ENCODE measurements at regions not wholly inside any gene's neighbourhood (a gene's known extent, or its start where the extent isn't known, plus 50 kb on each side); places are given as distances from the start of the nearest gene placed in this dataset.

- no peaks in the 10 kb centered on the region for H3K27me3 ChIP-seq (ENCODE audit: insufficient read depth, low read length, poor library complexity)
- no peak overlapping the region for H3K4me3 ChIP-seq (ENCODE audit: low read depth in 1 of 2, low read length in 2 of 2)
- H3K9ac ChIP-seq (ENCODE audit: low read depth, low read length) = no peak overlapping the region
- H3K27ac ChIP-seq (ENCODE audit: low read length) = no peak overlapping the region
- no peak overlapping the region for H2AFZ ChIP-seq (ENCODE audit: low read depth, low read length)
- peaks cover 30% of the 10 kb centered on the region for H3K4me1 ChIP-seq (ENCODE audit: insufficient read depth, low read length)
- peaks cover 6% of the 10 kb centered on the region; the same call in 1 of the 2 replicates for H4K20me1 ChIP-seq (ENCODE audit: insufficient read depth, low read length)
- no peak overlapping the region for H3K4me2 ChIP-seq (ENCODE audit: insufficient read depth, low read length)
- TF ChIP-seq EZH2 (IDR thresholded peaks at IDR 0.05; ENCODE audit: borderline replicate concordance, low read depth, low read length, severe bottlenecking) = no peak
- no peak for TF ChIP-seq CTCF (IDR thresholded peaks at IDR 0.05; ENCODE audit: borderline replicate concordance, extremely low read depth, low read length, poor library complexity, severe bottlenecking)
- DNase-seq (no peak), ATAC-seq (ENCODE audit: insufficient read depth, low read depth) (no peak)
- H3K79me2 ChIP-seq (ENCODE audit: insufficient read depth, low read length) = no peaks in the 10 kb centered on the region
- H3K36me3 ChIP-seq (ENCODE audit: insufficient read depth, low read length) = no peaks in the 10 kb centered on the region
- H3K9me3 ChIP-seq (ENCODE audit: insufficient read depth, low read length, severe bottlenecking) = no peaks in the 10 kb centered on the region
Observed at GRCh38 chr11:45095691-45096010, 50.8 kb upstream of the PRDM11 start.

GRCh38 chr11:45096636-45097035 lies 49.8 kb upstream of the PRDM11 start:
- H3K4me1 ChIP-seq (ENCODE audit: insufficient read depth, low read length) = peaks cover 30% of the 10 kb centered on the region

More at GRCh38 chr11:45096636-45097035, 49.8 kb upstream of the PRDM11 start:
- H3K27me3 ChIP-seq (ENCODE audit: insufficient read depth, low read length, poor library complexity) = no peaks in the 10 kb centered on the region
- H3K9ac ChIP-seq (ENCODE audit: low read depth, low read length) = no peak overlapping the region
- TF ChIP-seq CTCF (IDR thresholded peaks at IDR 0.05; ENCODE audit: borderline replicate concordance, extremely low read depth, low read length, poor library complexity, severe bottlenecking) (no peak), EZH2 (IDR thresholded peaks at IDR 0.05; ENCODE audit: borderline replicate concordance, low read depth, low read length, severe bottlenecking) (no peak)
- no peaks in the 10 kb centered on the region for H3K9me3 ChIP-seq (ENCODE audit: insufficient read depth, low read length, severe bottlenecking)
- DNase-seq (no peak), ATAC-seq (ENCODE audit: insufficient read depth, low read depth) (no peak)
- H3K36me3 ChIP-seq (ENCODE audit: insufficient read depth, low read length) = no peaks in the 10 kb centered on the region
- H4K20me1 ChIP-seq (ENCODE audit: insufficient read depth, low read length) = peaks cover 6% of the 10 kb centered on the region; the same call in 1 of the 2 replicates
- H3K4me3 ChIP-seq (ENCODE audit: low read depth in 1 of 2, low read length in 2 of 2) = no peak overlapping the region
- no peak overlapping the region for H3K27ac ChIP-seq (ENCODE audit: low read length)
- no peaks in the 10 kb centered on the region for H3K79me2 ChIP-seq (ENCODE audit: insufficient read depth, low read length)
- no peak overlapping the region for H2AFZ ChIP-seq (ENCODE audit: low read depth, low read length)
- H3K4me2 ChIP-seq (ENCODE audit: insufficient read depth, low read length) = no peak overlapping the region

Measured in DND-41 (cell line).